Activated CD4-positive, alpha-beta T cell treated with anti-CD3 and anti-CD28 coated beads for 48 hours (primary cell): ENCODE measurements at regions not wholly inside any gene's neighbourhood (a gene's known extent, or its start where the extent isn't known, plus 50 kb on each side); places are given as distances from the start of the nearest gene placed in this dataset.
"Not testable (repeated sequence)": the region's sequence is repeated elsewhere in the genome, so short reads cannot be mapped to it uniquely, and the experiment has no call there.

Source experiments
- DNase-seq: peaks from one replicate; pipeline ENCODE4 v3.0.0-alpha.2; 2020

DNA sequence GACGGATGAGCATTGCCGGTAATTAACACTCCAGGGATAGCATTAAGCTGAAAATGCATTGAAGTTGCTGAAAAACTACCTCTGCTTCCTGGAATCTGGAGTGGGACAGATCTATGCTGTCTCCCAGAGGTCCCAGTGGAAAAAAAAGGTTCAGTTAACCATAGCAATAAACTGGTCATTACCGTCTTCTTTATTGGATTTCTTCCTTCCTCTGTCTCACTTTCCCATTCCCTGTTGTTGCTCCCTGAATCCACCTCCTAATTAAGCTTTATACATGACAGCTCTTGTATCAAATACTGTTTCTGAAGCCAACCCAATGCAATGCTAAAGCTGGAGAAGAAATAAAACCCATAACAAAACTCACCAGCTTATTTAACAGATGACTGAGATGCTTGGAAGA, 1805.9 kb downstream of the NCAM2 start:
- DNase-seq = no peak

- no peak for DNase-seq
Observed at GRCh38 chr21:22806278-22806677, 1808.1 kb downstream of the NCAM2 start.

- no peak for DNase-seq
Observed at GRCh38 chr21:22813201-22813600, 1815.0 kb downstream of the NCAM2 start.

DNA sequence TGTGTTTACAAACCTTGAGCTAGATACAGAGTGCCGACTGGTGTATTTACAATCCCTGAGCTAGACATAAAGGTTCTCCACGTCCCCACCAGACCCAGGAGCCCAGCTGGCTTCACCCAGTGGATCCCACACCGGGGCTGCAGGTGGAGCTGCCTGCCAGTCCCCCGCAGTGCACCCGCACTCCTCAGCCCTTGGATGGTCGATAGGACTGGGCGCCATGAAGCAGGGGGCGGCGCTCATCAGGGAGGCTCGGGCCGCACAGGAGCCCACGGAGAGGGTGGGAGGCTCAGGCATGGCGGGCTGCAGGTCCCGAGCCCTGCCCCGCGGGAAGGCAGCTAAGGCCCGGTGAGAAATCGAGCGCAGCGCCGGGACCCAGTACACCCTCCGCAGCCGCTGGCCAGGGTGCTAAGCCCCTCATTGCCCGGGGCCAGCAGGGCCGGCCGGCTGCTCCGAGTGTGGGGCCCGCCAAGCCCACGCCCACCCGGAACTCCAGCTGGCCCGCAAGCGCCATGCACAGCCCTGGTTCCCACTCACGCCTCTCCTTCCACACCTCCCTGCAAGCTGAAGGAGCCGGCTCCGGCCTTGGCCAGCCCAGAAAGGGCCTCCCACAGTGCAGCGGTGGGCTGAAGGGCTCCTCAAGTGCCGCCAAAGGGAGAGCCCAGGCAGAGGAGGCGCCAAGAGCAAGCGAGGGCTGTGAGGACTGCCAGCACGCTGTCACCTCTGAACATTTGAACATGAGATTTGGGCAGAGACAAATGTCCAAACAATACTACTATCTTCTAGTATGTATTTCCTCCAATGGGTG, 1820.7 kb downstream of the NCAM2 start:
- DNase-seq = not testable (repeated sequence)

- no peak for DNase-seq
Observed at GRCh38 chr21:22827422-22827821, 1829.2 kb downstream of the NCAM2 start.

- DNase-seq = no peak
Observed at GRCh38 chr21:22842875-22843274, 1844.7 kb downstream of the NCAM2 start.

GRCh38 chr21:22855581-22855980, 1857.4 kb downstream of the NCAM2 start:
- no peak for DNase-seq

GRCh38 chr21:22871692-22872091, 1873.5 kb downstream of the NCAM2 start:
- DNase-seq = no peak

DNA sequence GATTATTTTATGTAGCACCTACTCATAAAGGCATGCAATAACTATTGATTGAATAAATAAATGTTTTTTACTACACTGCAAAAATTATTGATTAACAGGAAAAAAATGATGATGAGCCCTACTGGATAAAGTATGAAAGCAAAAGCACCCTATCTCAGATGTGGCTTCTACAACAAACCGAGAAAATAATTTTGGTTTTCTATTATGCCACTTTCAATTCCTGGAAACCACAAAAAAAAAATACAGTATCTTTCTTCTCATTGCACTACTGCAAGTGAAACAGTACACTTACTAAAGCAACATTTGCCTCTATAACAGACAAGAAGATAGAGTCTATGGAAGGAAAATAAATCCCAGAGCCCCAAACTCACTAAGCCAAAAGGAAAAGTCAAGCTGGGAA, 1882.4 kb downstream of the NCAM2 start:
- DNase-seq = no peak

DNA sequence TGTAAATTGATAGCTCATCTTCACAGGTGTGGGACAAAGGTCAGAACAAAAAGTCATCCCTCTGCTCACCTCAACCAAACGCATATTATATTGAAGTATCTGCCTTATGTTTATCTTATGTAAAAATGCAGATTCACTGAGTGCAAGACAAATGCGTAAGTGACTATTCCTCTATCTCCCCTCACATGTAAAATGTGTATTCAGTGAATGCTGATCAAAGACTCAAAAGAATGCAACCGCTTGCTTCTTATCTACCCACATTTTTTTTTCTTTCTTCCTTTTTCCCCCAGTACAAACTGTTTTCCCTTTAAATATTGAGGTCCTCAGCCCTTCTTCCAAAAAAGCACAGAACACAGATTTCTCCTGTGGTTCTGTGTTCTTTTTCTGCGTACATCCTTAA, 1882.9 kb downstream of the NCAM2 start:
- DNase-seq = no peak

DNA sequence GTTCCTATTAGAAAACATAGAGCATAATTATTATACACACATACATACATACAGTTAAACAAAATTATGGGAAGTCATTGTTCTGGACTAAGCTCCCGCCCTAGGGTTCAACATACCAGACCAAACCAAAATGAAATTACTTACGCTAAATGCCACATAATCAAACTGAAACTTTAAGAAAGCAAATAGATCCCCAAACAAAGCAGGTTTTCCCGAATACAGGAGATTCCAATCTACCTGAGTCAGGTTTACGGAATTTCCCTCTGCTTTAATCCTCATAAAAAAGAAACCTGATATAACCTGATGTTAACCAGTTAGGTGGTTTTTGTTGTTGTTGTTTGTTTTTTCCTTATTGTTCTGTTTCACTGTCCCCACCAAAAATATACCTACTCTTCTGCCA, 1886.9 kb downstream of the NCAM2 start:
- DNase-seq = no peak

GRCh38 chr21:22885614-22886013, 1887.4 kb downstream of the NCAM2 start:
- no peak for DNase-seq

DNA sequence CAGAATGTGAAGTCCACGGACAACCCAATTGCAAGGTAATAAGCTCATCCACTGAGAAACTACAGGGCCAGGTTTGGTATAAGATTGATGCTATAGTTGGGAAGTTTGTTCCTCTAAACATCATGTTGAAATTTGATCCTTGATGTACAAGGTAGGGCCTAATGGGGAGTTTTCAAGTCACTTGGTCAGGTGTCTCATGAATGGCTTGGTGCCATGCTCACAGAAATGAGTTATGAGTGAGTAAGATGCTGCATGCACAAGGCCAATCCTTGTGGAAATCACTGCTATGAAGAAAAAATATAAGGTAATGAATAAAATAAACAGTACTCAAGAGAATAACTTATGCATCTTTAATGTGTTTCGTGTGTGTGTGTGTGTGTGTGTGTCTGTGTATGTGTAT, 1891.2 kb downstream of the NCAM2 start:
- DNase-seq = no peak

DNA sequence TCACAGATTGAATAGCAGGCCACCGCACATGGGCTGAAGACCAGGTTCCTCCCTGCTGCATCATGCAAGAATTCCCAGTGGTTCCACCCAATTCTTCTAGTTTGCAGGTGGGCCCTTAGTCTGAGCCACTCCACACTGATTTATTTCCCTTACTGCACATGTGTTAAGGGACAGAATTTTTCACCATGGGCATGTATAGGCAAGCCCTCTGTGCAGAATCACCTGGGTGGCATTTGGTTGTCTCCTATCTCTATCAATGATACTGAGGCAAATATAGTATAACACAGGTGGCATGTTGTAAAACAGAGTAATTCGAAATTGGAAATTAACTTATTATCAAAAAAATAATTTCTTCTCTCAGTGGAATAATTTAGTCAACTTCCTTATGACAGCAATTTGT, 1892.4 kb downstream of the NCAM2 start:
- no peak for DNase-seq

GRCh38 chr21:22892028-22892427, 1893.8 kb downstream of the NCAM2 start:
- DNase-seq = no peak

- no peak for DNase-seq
Observed at GRCh38 chr21:22892740-22893139, 1894.5 kb downstream of the NCAM2 start.

GRCh38 chr21:22898051-22898665, 1899.9 kb downstream of the NCAM2 start:
- no peak for DNase-seq

DNA sequence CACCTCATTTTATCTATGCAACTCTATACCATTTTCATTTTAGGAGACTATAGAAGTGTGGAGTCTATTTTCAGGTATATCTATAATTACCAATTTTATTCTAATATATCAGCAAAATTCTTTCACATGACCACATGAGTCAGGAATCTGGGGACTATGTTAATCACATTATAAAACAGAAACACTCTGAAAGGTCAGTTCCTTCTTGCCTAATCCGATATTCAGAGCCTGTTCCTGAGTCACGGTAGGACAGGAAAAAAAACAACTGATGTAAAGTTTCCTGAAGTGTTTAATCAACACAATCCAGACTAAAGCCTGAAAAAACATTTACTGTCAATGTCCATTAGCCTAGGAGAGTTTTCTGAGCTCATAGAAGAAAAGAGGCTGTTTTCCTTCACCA, 1902.3 kb downstream of the NCAM2 start:
- no peak for DNase-seq

DNA sequence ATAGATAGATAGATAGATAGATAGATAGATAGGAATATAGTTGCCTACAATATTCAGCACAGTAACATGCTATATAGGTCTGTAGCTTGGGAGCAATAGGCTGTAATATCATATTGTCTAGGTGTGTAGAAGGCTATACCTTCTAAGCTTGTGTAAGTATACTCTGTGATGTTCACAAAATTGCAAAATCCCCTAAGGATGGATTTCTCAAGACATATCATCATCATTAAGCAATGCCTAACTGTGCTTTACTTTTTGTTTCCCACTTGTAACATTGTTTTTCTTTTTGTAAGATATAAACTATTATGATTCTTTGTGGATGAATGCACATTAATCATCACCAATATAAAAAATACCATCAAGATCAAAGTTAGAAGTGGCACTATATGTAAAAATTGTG, 1905.6 kb downstream of the NCAM2 start:
- no peak for DNase-seq

DNA sequence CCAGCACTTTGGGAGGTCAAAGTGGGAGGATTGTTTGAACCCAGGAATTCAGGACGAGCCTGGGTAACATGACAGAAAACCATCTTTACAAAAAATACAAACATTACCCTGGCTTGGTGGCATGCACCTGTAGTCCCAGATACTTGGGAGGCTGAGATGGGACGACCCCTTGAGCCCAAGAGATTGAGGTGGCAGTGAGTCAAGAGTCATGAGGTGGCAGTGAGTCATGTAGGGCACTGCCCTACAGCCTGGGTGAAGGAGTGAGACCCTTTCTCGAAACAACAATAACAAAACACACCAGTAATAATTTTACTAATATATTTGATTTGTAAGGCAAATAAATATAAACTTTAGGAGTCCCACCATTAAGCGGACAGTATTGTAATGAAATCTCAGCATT, 1906.2 kb downstream of the NCAM2 start:
- DNase-seq = no peak

DNA sequence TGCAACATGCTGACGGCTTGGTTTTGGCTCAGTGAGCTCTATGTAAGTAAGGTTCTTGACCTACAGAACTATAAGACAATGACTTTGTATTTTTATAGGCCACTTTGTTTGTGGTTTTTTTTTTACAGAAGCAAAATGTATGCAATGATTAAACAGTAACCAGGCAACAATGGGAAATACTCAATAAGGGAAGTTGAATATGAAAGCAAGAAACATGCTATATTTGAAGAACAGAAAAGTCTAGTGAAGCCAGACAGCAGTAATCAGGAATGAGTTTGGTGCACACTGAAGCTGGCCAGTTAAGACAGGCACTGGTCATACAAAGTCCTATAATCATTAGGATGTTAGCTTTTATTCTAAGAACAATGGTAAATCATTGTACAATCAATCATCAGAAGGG, 1926.8 kb downstream of the NCAM2 start:
- no peak for DNase-seq

DNA sequence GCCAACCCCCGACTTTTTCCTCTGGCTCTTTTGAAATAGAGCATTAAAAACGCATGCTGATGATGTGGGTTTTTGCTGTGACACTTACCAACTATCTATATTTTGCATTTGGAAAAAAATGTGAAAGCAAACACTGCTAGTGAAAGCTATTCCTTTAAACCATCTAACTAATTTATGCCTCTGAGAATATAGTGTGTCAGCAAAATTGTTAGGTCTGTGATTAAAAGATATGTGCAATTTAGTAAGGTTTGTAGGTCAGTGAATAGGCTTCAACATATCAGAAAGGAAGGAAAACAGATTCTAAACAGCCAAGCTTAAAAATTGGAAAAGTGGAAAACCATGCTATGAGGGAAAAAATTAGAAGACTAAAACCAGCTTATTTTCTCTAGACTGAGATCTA, 1929.3 kb downstream of the NCAM2 start:
- no peak for DNase-seq

GRCh38 chr21:22941779-22942490, 1943.7 kb downstream of the NCAM2 start:
- no peak for DNase-seq

DNA sequence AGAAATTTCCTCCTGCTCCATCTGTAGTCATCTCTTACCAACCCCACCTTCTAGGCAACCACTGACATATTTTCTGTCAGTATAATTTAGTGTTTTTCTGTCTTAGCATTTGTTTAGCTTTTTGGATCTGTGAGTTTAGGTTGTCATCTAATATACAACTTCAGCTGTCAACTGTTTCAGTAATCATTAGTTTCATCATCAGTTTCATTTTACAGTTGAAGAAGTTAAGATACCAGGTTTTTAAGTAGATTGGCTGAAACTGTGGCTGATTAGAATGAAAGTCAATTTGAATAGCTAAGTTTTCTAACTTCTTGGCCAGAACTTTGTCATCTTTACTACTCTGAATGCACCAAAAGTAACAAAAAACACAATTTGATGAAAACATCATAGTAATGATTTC, 1957.3 kb downstream of the NCAM2 start:
- DNase-seq = no peak
